Endodermal cell (in vitro differentiated cells): ENCODE measurements at regions not wholly inside any gene's neighbourhood (a gene's known extent, or its start where the extent isn't known, plus 50 kb on each side); places are given as distances from the start of the nearest gene placed in this dataset.

ENCODE experiments used
- DNase-seq: peaks from one replicate; pipeline ENCODE4 v3.0.0-alpha.2; 2017
- H3K27ac ChIP-seq: 2 replicates; pipeline ENCODE4 v1.5.1; 2013; ENCODE audit warnings: mild to moderate bottlenecking, low read depth, low read length, moderate library complexity
- H3K27me3 ChIP-seq: 2 replicates; pipeline ENCODE4 v1.6.1; 2013; ENCODE audit warnings: mild to moderate bottlenecking, low read length, moderate library complexity; ENCODE audit not compliant: insufficient read depth, control insufficient read depth, poor library complexity, severe bottlenecking
- H3K36me3 ChIP-seq: 2 replicates; pipeline ENCODE4 v1.7.0; 2013; ENCODE audit warnings: mild to moderate bottlenecking, low read length, moderate library complexity; ENCODE audit not compliant: control insufficient read depth, insufficient read depth
- H3K4me1 ChIP-seq: one replicate; pipeline ENCODE4 v1.7.0; 2013; ENCODE audit warnings: low read length; ENCODE audit not compliant: control insufficient read depth, insufficient read depth
- H3K4me3 ChIP-seq: 2 replicates; pipeline ENCODE4 v1.5.1; 2013; ENCODE audit warnings: mild to moderate bottlenecking, low read length, moderate library complexity
- H3K9ac ChIP-seq: 2 replicates; pipeline ENCODE4 v1.6.1; 2013; ENCODE audit warnings: mild to moderate bottlenecking, low read length, moderate library complexity; ENCODE audit not compliant: poor library complexity, severe bottlenecking; ENCODE audit errors: extremely low read depth
- H3K9me3 ChIP-seq: 2 replicates; pipeline ENCODE4 v1.6.1; 2013; ENCODE audit warnings: mild to moderate bottlenecking, low read length, moderate library complexity; ENCODE audit not compliant: control insufficient read depth
- H3K27ac Mint-ChIP-seq: 2 replicates; pipeline ENCODE4 v1.8.0; 2020; ENCODE audit warnings: mixed read lengths
- H3K27me3 Mint-ChIP-seq: 2 replicates; pipeline ENCODE4 v1.8.0; 2021; ENCODE audit warnings: mild to moderate bottlenecking, mixed read lengths; ENCODE audit not compliant: insufficient read depth
- H3K36me3 Mint-ChIP-seq: 2 replicates; pipeline ENCODE4 v1.8.0; 2020; ENCODE audit warnings: low read depth, mixed read lengths
- H3K4me1 Mint-ChIP-seq: 2 replicates; pipeline ENCODE4 v1.8.0; 2020; ENCODE audit warnings: mixed read lengths
- H3K4me3 Mint-ChIP-seq: 2 replicates; pipeline ENCODE4 v1.8.0; 2020; ENCODE audit warnings: mild to moderate bottlenecking, moderate library complexity, mixed read lengths
- H3K9me3 Mint-ChIP-seq: 2 replicates; pipeline ENCODE4 v1.8.0; 2020; ENCODE audit warnings: mild to moderate bottlenecking, mixed read lengths
- WGBS, 2 experiments: methylation state at CpG; one replicate each; pipeline versions ENCODE4 v1.1.5 to v1.1.7; 2013; ENCODE audit warnings: missing lambda C conversion rate in 2 of 2, mixed read lengths in 1 of 2; ENCODE audit not compliant: insufficient coverage in 1 of 2, insufficient read length in 1 of 2; 5-methylcytosine and 5-hydroxymethylcytosine counted together
- TF ChIP-seq, protein P1 (sequence below): fragments of 200-600 bp; sonication (generic); conservative IDR thresholded peaks from 2 replicates; pipeline ENCODE4 v1.5.0; 2021; ENCODE audit warnings: antibody characterized with exemption, mild to moderate bottlenecking

DNA sequence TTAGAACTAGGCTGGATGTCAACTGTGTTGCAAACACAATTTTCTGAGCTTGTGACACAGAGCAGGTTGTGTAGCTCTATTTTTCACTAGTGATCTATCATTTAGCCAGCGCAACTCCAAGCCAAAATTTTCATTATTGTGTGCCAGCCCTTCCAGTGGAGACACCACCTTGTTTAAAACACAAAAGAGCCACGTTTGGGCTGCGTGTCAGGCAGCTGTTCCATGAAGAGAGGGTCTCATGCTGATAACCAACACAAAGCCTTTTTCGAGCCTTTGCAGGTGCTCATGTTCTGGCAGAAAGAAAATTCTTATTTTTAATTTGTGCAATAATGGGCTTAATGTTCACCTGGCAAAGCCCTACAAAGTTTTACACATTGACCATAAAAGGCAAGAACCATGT, 237.6 kb upstream of the RGMB start:
- H3K4me3 ChIP-seq = no peak overlapping the region
- no peaks in the 10 kb centered on the region for H3K9me3 ChIP-seq
- TF ChIP-seq, protein P1, sequence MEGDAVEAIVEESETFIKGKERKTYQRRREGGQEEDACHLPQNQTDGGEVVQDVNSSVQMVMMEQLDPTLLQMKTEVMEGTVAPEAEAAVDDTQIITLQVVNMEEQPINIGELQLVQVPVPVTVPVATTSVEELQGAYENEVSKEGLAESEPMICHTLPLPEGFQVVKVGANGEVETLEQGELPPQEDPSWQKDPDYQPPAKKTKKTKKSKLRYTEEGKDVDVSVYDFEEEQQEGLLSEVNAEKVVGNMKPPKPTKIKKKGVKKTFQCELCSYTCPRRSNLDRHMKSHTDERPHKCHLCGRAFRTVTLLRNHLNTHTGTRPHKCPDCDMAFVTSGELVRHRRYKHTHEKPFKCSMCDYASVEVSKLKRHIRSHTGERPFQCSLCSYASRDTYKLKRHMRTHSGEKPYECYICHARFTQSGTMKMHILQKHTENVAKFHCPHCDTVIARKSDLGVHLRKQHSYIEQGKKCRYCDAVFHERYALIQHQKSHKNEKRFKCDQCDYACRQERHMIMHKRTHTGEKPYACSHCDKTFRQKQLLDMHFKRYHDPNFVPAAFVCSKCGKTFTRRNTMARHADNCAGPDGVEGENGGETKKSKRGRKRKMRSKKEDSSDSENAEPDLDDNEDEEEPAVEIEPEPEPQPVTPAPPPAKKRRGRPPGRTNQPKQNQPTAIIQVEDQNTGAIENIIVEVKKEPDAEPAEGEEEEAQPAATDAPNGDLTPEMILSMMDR = no peak
- peaks cover 14% of the 10 kb centered on the region for H3K36me3 Mint-ChIP-seq
- no peaks in the 10 kb centered on the region for H3K4me1 Mint-ChIP-seq
- 60 to 81% methylated on average over 3 to 4 of the region's 4 CpGs for WGBS, 2 experiments
- H3K27me3 ChIP-seq = no peaks in the 10 kb centered on the region
- H3K9ac ChIP-seq = no peak overlapping the region
- no peak overlapping the region for H3K27ac Mint-ChIP-seq
- no peak overlapping the region for H3K27ac ChIP-seq
- H3K36me3 ChIP-seq = peaks cover 8% of the 10 kb centered on the region
- H3K4me3 Mint-ChIP-seq = no peak overlapping the region
- no peak for DNase-seq
- no peaks in the 10 kb centered on the region for H3K9me3 Mint-ChIP-seq
- no peaks in the 10 kb centered on the region for H3K27me3 Mint-ChIP-seq
- no peaks in the 10 kb centered on the region for H3K4me1 ChIP-seq

DNA sequence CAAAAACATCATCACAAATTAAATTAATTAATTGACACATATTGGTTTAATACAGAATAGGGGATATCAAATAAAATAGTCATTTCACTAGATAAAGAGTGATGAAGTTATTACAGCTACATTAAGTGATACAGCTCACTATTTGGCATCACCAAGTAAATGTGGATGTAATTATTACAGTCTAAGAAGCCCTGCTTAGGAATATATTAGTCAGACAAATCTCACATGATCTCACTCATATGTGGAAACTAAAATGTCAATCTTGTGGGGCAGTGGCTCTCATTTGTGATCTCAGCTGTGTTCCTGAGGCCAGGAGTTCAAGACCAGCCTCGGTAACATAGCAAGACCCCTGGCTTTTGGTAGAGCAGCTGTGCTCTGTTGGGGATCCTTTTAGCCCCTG, 233.4 kb upstream of the RGMB start:
- no peaks in the 10 kb centered on the region for H3K4me1 Mint-ChIP-seq
- Histone ChIP-seq H3K27me3 (no peaks in the 10 kb centered on the region), H3K4me3 (no peak overlapping the region), H3K27ac (no peak overlapping the region), H3K36me3 (peaks cover 17% of the 10 kb centered on the region), H3K4me1 (no peaks in the 10 kb centered on the region), H3K9me3 (peaks cover 37% of the 10 kb centered on the region), H3K9ac (no peak overlapping the region)
- no peaks in the 10 kb centered on the region for H3K27me3 Mint-ChIP-seq
- H3K27ac Mint-ChIP-seq = no peak overlapping the region
- no peak for DNase-seq
- H3K9me3 Mint-ChIP-seq = peaks cover 12% of the 10 kb centered on the region
- no peak overlapping the region for H3K4me3 Mint-ChIP-seq
- peaks cover 24% of the 10 kb centered on the region for H3K36me3 Mint-ChIP-seq
- 39 to 67% methylated on average over 1 of the region's 1 CpG for WGBS, 2 experiments
- TF ChIP-seq, protein P1 = no peak

DNA sequence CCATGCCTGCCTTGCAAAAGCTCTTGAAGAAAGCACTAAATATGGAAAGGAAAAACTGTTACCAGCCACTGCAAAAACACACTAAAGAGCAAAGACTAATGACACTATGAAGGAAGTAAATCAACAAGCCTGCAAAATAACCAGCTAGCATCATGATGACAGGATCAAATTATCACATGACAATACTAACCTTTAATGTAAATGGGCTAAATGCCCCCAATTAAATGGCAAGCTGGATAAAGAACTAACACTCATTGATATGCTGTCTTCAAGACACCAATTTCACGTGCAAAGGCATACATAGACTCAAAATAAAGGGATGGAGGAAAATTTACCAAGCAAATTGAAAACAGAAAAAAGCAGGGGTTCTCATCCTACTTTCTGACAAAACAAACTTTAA, 231.8 kb upstream of the RGMB start:
- WGBS, 2 experiments = 0% methylated on average over 1 of the region's 1 CpG; no CpG with 5 or more reads in 1 of the 2 experiments
- Histone ChIP-seq H3K27me3 (no peaks in the 10 kb centered on the region), H3K36me3 (peaks cover 14% of the 10 kb centered on the region), H3K4me3 (no peak overlapping the region), H3K4me1 (no peaks in the 10 kb centered on the region), H3K9me3 (peaks cover 52% of the 10 kb centered on the region), H3K27ac (no peak overlapping the region), H3K9ac (no peak overlapping the region)
- Mint-ChIP-seq H3K4me1 (no peaks in the 10 kb centered on the region), H3K4me3 (no peak overlapping the region), H3K27me3 (no peaks in the 10 kb centered on the region), H3K9me3 (peaks cover 16% of the 10 kb centered on the region), H3K36me3 (peaks cover 28% of the 10 kb centered on the region), H3K27ac (no peak overlapping the region)
- TF ChIP-seq, protein P1 = no peak
- no peak for DNase-seq
